H1 (cell line): ENCODE measurements at regions not wholly inside any gene's neighbourhood (a gene's known extent, or its start where the extent isn't known, plus 50 kb on each side); places are given as distances from the start of the nearest gene placed in this dataset.
"Not testable (repeated sequence)": the region's sequence is repeated elsewhere in the genome, so short reads cannot be mapped to it uniquely, and the experiment has no call there.

ENCODE experiments used
- CTBP2 ChIP-seq: IDR thresholded peaks from 2 replicates; pipeline ENCODE4 v1.7.0; 2011; ENCODE audit warnings: borderline replicate concordance, mild to moderate bottlenecking, moderate library complexity, mixed read lengths, low read length; ENCODE audit not compliant: insufficient read depth, insufficient read length
- JUND ChIP-seq: IDR thresholded peaks from 2 replicates; pipeline ENCODE4 v1.6.1; 2011; ENCODE audit warnings: mild to moderate bottlenecking, improper control_type of control experiment, low read length
- SIX5 ChIP-seq: IDR thresholded peaks from 2 replicates; pipeline ENCODE4 v1.6.1; 2011; ENCODE audit warnings: mild to moderate bottlenecking, low read depth, low read length
- SP1 ChIP-seq: IDR thresholded peaks from 2 replicates; pipeline ENCODE4 v1.6.1; 2011; ENCODE audit warnings: low read depth, low read length
- TF ChIP-seq, protein P1 (sequence below): IDR thresholded peaks from 2 replicates; pipeline ENCODE4 v1.6.1; 2011; ENCODE audit warnings: low read depth, mild to moderate bottlenecking, low read length; ENCODE audit not compliant: insufficient read depth
- TF ChIP-seq, protein P2 (sequence below): IDR thresholded peaks from 2 replicates; pipeline ENCODE4 v1.6.1; 2012; ENCODE audit warnings: inconsistent platforms

DNA sequence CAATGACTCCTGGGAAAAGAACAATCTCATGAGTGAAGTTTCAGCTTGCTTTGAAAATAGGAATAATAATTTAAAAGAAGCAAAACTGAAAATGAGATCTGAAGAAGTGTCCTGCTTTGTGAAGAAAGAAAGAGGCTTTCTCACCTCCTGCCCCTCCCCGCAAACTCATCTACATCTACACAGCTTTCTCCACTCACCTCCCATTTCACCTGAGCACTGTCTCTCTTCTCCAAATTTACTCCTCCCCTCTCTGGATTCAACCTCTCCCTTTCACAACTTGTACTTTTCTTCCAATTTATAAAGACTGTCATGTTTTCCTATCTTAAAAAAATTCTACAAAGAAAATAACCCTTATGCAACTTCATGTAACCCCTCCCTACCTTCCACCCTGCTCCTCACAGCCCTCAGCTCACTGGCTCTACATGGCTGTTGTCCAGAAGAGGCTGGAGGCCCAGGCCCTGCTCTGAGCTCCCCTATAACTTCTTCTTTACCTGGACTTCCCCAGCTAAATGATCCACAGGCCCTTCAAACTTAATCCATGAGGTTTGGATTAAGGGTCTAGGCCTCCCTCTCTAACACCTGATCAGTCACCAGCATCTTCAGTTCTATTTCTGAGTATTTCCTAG lies 188.3 kb upstream of the VIPR2 start:
- not testable (repeated sequence) for TF ChIP-seq SP1, CTBP2, JUND, SIX5
- TF ChIP-seq, protein P1, sequence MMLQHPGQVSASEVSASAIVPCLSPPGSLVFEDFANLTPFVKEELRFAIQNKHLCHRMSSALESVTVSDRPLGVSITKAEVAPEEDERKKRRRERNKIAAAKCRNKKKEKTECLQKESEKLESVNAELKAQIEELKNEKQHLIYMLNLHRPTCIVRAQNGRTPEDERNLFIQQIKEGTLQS = not testable (repeated sequence)
- TF ChIP-seq, protein P2, sequence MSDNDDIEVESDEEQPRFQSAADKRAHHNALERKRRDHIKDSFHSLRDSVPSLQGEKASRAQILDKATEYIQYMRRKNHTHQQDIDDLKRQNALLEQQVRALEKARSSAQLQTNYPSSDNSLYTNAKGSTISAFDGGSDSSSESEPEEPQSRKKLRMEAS = not testable (repeated sequence)
